MM.1S (cell line): ENCODE measurements at regions not wholly inside any gene's neighbourhood (a gene's known extent, or its start where the extent isn't known, plus 50 kb on each side); places are given as distances from the start of the nearest gene placed in this dataset.

Experiments used
- EZH2 ChIP-seq: fragments of 300-600 bp; sonication (generic); optimal IDR thresholded peaks from 2 replicates; pipeline ENCODE3; 2017; ENCODE audit warnings: low read depth, mild to moderate bottlenecking, antibody characterized with exemption, low read length, mixed read lengths
- TF ChIP-seq, protein P1 (sequence below): fragments of 300-600 bp; sonication (generic); IDR thresholded peaks from 2 replicates; pipeline ENCODE4 v1.5.1; 2016; ENCODE audit warnings: antibody characterized with exemption, low read length, mixed read lengths

DNA sequence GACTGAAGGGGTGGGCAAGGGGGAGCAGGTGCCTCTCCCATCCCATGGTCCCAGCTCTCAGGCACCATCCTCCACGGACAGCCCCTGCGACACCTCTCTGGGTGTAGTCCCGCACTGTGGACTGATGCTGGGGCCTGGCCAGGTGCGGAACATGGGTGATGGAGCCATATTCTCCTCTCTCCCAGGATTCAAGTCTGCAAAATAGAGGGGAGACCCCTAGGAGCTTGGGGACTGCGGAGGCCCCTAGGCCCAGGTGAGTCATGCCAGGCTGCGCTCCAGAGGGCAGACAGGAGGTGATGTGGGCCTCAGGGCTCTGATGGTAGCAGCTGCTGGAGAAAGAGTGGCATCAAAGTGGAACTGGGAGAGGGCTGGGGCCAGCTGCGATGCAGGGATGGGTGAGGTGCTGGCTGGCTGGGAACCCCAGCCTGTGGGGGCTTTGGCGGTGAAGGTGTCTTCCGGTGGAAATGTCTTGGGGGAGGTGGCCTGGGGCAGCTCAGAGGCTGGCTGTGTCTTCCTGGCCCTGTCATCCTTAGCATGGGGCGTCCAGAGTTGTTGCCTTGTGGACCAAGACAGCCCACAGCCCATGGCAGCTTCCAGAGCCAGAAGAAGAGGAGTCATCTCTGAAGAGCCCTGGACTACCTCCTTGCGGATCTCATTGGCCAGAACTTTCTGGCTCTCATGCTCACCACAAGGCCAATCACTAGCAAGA lies 149.1 kb downstream of the KIF26A start:
- no peak for TF ChIP-seq EZH2
- TF ChIP-seq, protein P1, sequence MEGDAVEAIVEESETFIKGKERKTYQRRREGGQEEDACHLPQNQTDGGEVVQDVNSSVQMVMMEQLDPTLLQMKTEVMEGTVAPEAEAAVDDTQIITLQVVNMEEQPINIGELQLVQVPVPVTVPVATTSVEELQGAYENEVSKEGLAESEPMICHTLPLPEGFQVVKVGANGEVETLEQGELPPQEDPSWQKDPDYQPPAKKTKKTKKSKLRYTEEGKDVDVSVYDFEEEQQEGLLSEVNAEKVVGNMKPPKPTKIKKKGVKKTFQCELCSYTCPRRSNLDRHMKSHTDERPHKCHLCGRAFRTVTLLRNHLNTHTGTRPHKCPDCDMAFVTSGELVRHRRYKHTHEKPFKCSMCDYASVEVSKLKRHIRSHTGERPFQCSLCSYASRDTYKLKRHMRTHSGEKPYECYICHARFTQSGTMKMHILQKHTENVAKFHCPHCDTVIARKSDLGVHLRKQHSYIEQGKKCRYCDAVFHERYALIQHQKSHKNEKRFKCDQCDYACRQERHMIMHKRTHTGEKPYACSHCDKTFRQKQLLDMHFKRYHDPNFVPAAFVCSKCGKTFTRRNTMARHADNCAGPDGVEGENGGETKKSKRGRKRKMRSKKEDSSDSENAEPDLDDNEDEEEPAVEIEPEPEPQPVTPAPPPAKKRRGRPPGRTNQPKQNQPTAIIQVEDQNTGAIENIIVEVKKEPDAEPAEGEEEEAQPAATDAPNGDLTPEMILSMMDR: no peak
